ENCODE measurements at regions not wholly inside any gene's neighbourhood (a gene's known extent, or its start where the extent isn't known, plus 50 kb on each side); places are given as distances from the start of the nearest gene placed in this dataset.

- TF ChIP-seq CTCF (IDR thresholded peaks at IDR 0.05; ENCODE audit: insufficient read depth in 1 of 2, low read depth in 1 of 2, low read length in 1 of 2, severe bottlenecking in 1 of 2, unreplicated experiment in 1 of 2) = peak; percentile 27 to 60
Observed at GRCh38 chr11:114953039-114953438, 274.7 kb downstream of the NXPE2 start.

GRCh38 chr11:114955923-114956322, 277.6 kb downstream of the NXPE2 start:
- Mint-ChIP-seq H3K27ac (ENCODE audit: unreplicated experiment) (no peak overlapping the region), H3K27me3 (ENCODE audit: insufficient read depth, unreplicated experiment) (peaks cover 25% of the 10 kb centered on the region), H3K9me3 (ENCODE audit: unreplicated experiment) (no peaks in the 10 kb centered on the region), H3K36me3 (ENCODE audit: insufficient read depth, unreplicated experiment) (no peaks in the 10 kb centered on the region), H3K4me3 (ENCODE audit: unreplicated experiment) (no peak overlapping the region), H3K4me1 (ENCODE audit: low read depth, unreplicated experiment) (no peaks in the 10 kb centered on the region)
- DNase-seq = no peak
- H3K27me3 ChIP-seq (replicated peaks; ENCODE audit: control insufficient read depth, insufficient read depth, low read length) = peaks cover 1% of the 10 kb centered on the region; the same call in 1 of the 2 replicates
- no TSS peak for BruUV-seq (replicated peaks)
- H3K4me1 ChIP-seq = no peaks in the 10 kb centered on the region
- ChIA-PET POLR2A (no interaction called here), CTCF (no interaction called here)
- H3K4me3 ChIP-seq (ENCODE audit: low read depth, low read length) = no peak overlapping the region
- H3K36me3 ChIP-seq (ENCODE audit: control insufficient read depth, insufficient read depth, low read length) = no peaks in the 10 kb centered on the region
- intact Hi-C loops (cut with micrococcal nuclease; ENCODE audit: unreplicated experiment) = no loop called here
- TF ChIP-seq CTCF (IDR thresholded peaks at IDR 0.05; ENCODE audit: insufficient read depth in 1 of 2, low read depth in 1 of 2, low read length in 1 of 2, severe bottlenecking in 1 of 2, unreplicated experiment in 1 of 2) = no peak
- H3K9me3 ChIP-seq = no peaks in the 10 kb centered on the region

More at GRCh38 chr11:114953039-114953438, 274.7 kb downstream of the NXPE2 start:
- no peak overlapping the region for H3K4me3 Mint-ChIP-seq (ENCODE audit: unreplicated experiment)
- H3K9me3 Mint-ChIP-seq (ENCODE audit: unreplicated experiment) = no peaks in the 10 kb centered on the region
- Histone ChIP-seq H3K36me3 (ENCODE audit: control insufficient read depth, insufficient read depth, low read length) (no peaks in the 10 kb centered on the region), H3K27me3 (replicated peaks; ENCODE audit: control insufficient read depth, insufficient read depth, low read length) (no peaks in the 10 kb centered on the region; the same call in 1 of the 2 replicates), H3K9me3 (no peaks in the 10 kb centered on the region), H3K4me1 (no peaks in the 10 kb centered on the region), H3K4me3 (ENCODE audit: low read depth, low read length) (no peak overlapping the region)
- no TSS peak for BruUV-seq (replicated peaks)
- intact Hi-C loops (cut with micrococcal nuclease; ENCODE audit: unreplicated experiment) = loop anchor here (1.0 kb wide), 2 partner anchors 179 to 214 kb away; no protein-coding TSS in a partner anchor
- no peak overlapping the region for H3K27ac Mint-ChIP-seq (ENCODE audit: unreplicated experiment)
- peaks cover 30% of the 10 kb centered on the region for H3K27me3 Mint-ChIP-seq (ENCODE audit: insufficient read depth, unreplicated experiment)
- no peaks in the 10 kb centered on the region for H3K36me3 Mint-ChIP-seq (ENCODE audit: insufficient read depth, unreplicated experiment)
- DNase-seq = peak in 1 of 2 experiments; percentile 35
- H3K4me1 Mint-ChIP-seq (ENCODE audit: low read depth, unreplicated experiment) = no peaks in the 10 kb centered on the region
- POLR2A ChIA-PET = no interaction called here
- CTCF ChIA-PET = interaction anchor here (1.0 kb wide), 1 partner anchor 178 kb away, joined by 3 read pairs; no protein-coding TSS in a partner anchor

GRCh38 chr11:114956566-114956965, 278.2 kb downstream of the NXPE2 start:
- no peak overlapping the region for H3K4me3 Mint-ChIP-seq (ENCODE audit: unreplicated experiment)
- no peak for DNase-seq
- Histone ChIP-seq H3K4me3 (ENCODE audit: low read depth, low read length) (no peak overlapping the region), H3K9me3 (no peaks in the 10 kb centered on the region), H3K36me3 (ENCODE audit: control insufficient read depth, insufficient read depth, low read length) (no peaks in the 10 kb centered on the region), H3K4me1 (no peaks in the 10 kb centered on the region), H3K27me3 (replicated peaks; ENCODE audit: control insufficient read depth, insufficient read depth, low read length) (peaks cover 1% of the 10 kb centered on the region; the same call in 1 of the 2 replicates)
- POLR2A ChIA-PET = no interaction called here
- H3K36me3 Mint-ChIP-seq (ENCODE audit: insufficient read depth, unreplicated experiment) = no peaks in the 10 kb centered on the region
- no peak overlapping the region for H3K27ac Mint-ChIP-seq (ENCODE audit: unreplicated experiment)
- TF ChIP-seq CTCF (IDR thresholded peaks at IDR 0.05; ENCODE audit: insufficient read depth in 1 of 2, low read depth in 1 of 2, low read length in 1 of 2, severe bottlenecking in 1 of 2, unreplicated experiment in 1 of 2) = no peak
- CTCF ChIA-PET = interaction anchor here (1.0 kb wide), 1 partner anchor 218 kb away, joined by 3 read pairs; no protein-coding TSS in a partner anchor
- H3K9me3 Mint-ChIP-seq (ENCODE audit: unreplicated experiment) = no peaks in the 10 kb centered on the region
- intact Hi-C loops (cut with micrococcal nuclease; ENCODE audit: unreplicated experiment) = no loop called here
- no TSS peak for BruUV-seq (replicated peaks)
- no peaks in the 10 kb centered on the region for H3K4me1 Mint-ChIP-seq (ENCODE audit: low read depth, unreplicated experiment)
- peaks cover 27% of the 10 kb centered on the region for H3K27me3 Mint-ChIP-seq (ENCODE audit: insufficient read depth, unreplicated experiment)

Data from Caco-2 (cell line).